Gastroesophageal sphincter (tissue), 3 donors: ENCODE measurements at regions not wholly inside any gene's neighbourhood (a gene's known extent, or its start where the extent isn't known, plus 50 kb on each side); places are given as distances from the start of the nearest gene placed in this dataset.

Source experiments
- CTCF ChIP-seq, 4 experiments: fragments of 200-600 bp in 2 of 4; fragments of 450-650 bp in 2 of 4; sonication (generic) in 1 of 4; IDR thresholded peaks; one replicate each; pipeline ENCODE4 v1.5.1; 2017 to 2019; ENCODE audit warnings: antibody characterized with exemption in 4 of 4, mild to moderate bottlenecking in 2 of 4, moderate library complexity in 2 of 4
- EP300 ChIP-seq: sonication (generic); formaldehyde crosslinking; IDR thresholded peaks from one replicate; pipeline ENCODE4 v1.6.1; 2017; ENCODE audit warnings: antibody characterized with exemption, mild to moderate bottlenecking
- POLR2AphosphoS5 ChIP-seq: sonication (generic); formaldehyde crosslinking; IDR thresholded peaks from one replicate; pipeline ENCODE4 v1.6.1; 2017; ENCODE audit warnings: antibody characterized with exemption

DNA sequence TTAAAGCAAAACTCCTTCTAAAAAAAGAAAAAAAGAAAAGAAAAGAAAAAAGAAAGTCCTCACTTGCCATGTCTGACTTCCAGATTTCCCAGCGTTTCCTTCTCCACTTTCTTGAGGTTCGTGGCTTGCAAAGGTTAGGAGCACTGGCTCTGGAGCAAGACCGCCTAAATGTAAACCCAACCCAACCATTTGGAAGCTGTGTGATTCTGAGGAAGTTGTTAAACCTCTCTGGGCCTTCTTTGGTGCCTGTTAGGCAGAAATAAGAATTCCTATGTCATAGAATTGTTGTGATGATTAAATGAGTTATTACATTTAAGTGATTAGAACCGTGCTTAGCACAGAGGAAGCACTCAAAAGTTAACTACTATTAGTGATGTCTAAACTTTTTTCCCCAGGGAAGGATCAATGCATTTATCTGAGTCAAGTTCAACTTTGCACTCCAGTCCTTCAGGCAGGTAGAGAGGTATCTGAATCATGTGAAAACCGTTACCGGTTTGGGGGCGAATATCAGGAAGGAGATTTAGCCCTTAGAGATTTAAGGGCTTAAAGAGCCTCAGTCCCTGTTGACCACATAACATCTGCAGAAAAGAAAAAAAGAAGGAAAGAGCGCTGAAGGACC is 78.3 kb upstream of the HES1 start:
- TF ChIP-seq CTCF (IDR thresholded peaks at IDR 0.05) (no peak), EP300 (no peak), POLR2AphosphoS5 (no peak)
